ENCODE measurements at regions not wholly inside any gene's neighbourhood (a gene's known extent, or its start where the extent isn't known, plus 50 kb on each side); places are given as distances from the start of the nearest gene placed in this dataset.

- no peak overlapping the region for H2AFZ ChIP-seq (ENCODE audit: low read length)
Measured at GRCh38 chr16:66223176-66223780, 143.2 kb upstream of the CDH5 start.

GRCh38 chr16:66222756-66223155 lies 143.7 kb upstream of the CDH5 start:
- ChIA-PET CTCF (no interaction called here), POLR2A (ENCODE audit: unreplicated experiment) (no interaction called here)
- H4K20me1 ChIP-seq (ENCODE audit: low read length) = no peaks in the 10 kb centered on the region
- BruUV-seq (replicated peaks) = no TSS peak
- no peak overlapping the region for H3K4me2 ChIP-seq (ENCODE audit: low read length)
- H3K79me2 ChIP-seq (ENCODE audit: low read length) = no peaks in the 10 kb centered on the region
- no peak overlapping the region for H3K4me3 ChIP-seq (ENCODE audit: low read length)
- no peak overlapping the region for H3K27ac ChIP-seq (ENCODE audit: low read length)
- ATAC-seq (no peak), DNase-seq (no peak)
- TF ChIP-seq CTCF (conservative IDR thresholded peaks at IDR 0.05; ENCODE audit: low read depth, low read length) (no peak), EZH2 (IDR thresholded peaks at IDR 0.05; ENCODE audit: low read length, unreplicated experiment) (no peak), EZH2phosphoT487 (IDR thresholded peaks at IDR 0.05; ENCODE audit: borderline replicate concordance, low read length) (no peak)
- no peaks in the 10 kb centered on the region for H3K9me3 ChIP-seq (ENCODE audit: low read length)
- no peaks in the 10 kb centered on the region for H3F3A ChIP-seq (ENCODE audit: low read length, unreplicated experiment)
- H3K36me3 ChIP-seq (ENCODE audit: low read depth, low read length) = no peaks in the 10 kb centered on the region
- no peak overlapping the region for H3K9ac ChIP-seq (ENCODE audit: low read length)
- intact Hi-C loops (cut with micrococcal nuclease) = no loop called here
- no peaks in the 10 kb centered on the region for H3K27me3 ChIP-seq (ENCODE audit: low read length)
- H3K9me2 ChIP-seq (replicated peaks; ENCODE audit: low read length) = no peaks in the 10 kb centered on the region
- H2AFZ ChIP-seq (ENCODE audit: low read length) = no peak overlapping the region
- H3K4me1 ChIP-seq (ENCODE audit: insufficient read depth, low read length) = no peaks in the 10 kb centered on the region

More at GRCh38 chr16:66223176-66223780, 143.2 kb upstream of the CDH5 start:
- Histone ChIP-seq H3K36me3 (ENCODE audit: low read depth, low read length) (no peaks in the 10 kb centered on the region), H3K9me2 (replicated peaks; ENCODE audit: low read length) (no peaks in the 10 kb centered on the region), H3K9me3 (ENCODE audit: low read length) (no peaks in the 10 kb centered on the region), H3K27me3 (ENCODE audit: low read length) (no peaks in the 10 kb centered on the region), H3K4me1 (ENCODE audit: insufficient read depth, low read length) (no peaks in the 10 kb centered on the region), H3K4me2 (ENCODE audit: low read length) (no peak overlapping the region), H3K79me2 (ENCODE audit: low read length) (no peaks in the 10 kb centered on the region), H3F3A (ENCODE audit: low read length, unreplicated experiment) (no peaks in the 10 kb centered on the region), H3K4me3 (ENCODE audit: low read length) (no peak overlapping the region), H3K27ac (ENCODE audit: low read length) (no peak overlapping the region), H3K9ac (ENCODE audit: low read length) (no peak overlapping the region), H4K20me1 (ENCODE audit: low read length) (no peaks in the 10 kb centered on the region)
- ChIA-PET POLR2A (ENCODE audit: unreplicated experiment) (no interaction called here), CTCF (no interaction called here)
- intact Hi-C loops (cut with micrococcal nuclease) = no loop called here
- no TSS peak for BruUV-seq (replicated peaks)
- DNase-seq (no peak), ATAC-seq (no peak)
- TF ChIP-seq EZH2phosphoT487 (IDR thresholded peaks at IDR 0.05; ENCODE audit: borderline replicate concordance, low read length) (no peak), EZH2 (IDR thresholded peaks at IDR 0.05; ENCODE audit: low read length, unreplicated experiment) (no peak), CTCF (conservative IDR thresholded peaks at IDR 0.05; ENCODE audit: low read depth, low read length) (no peak)

GRCh38 chr16:66220702-66221101 lies 145.8 kb upstream of the CDH5 start:
- Histone ChIP-seq H3K4me1 (ENCODE audit: insufficient read depth, low read length) (no peaks in the 10 kb centered on the region), H4K20me1 (ENCODE audit: low read length) (no peaks in the 10 kb centered on the region), H3F3A (ENCODE audit: low read length, unreplicated experiment) (no peaks in the 10 kb centered on the region), H3K4me3 (ENCODE audit: low read length) (no peak overlapping the region), H2AFZ (ENCODE audit: low read length) (no peak overlapping the region), H3K79me2 (ENCODE audit: low read length) (no peaks in the 10 kb centered on the region), H3K9ac (ENCODE audit: low read length) (no peak overlapping the region), H3K4me2 (ENCODE audit: low read length) (no peak overlapping the region), H3K36me3 (ENCODE audit: low read depth, low read length) (no peaks in the 10 kb centered on the region), H3K27me3 (ENCODE audit: low read length) (no peaks in the 10 kb centered on the region), H3K27ac (ENCODE audit: low read length) (no peak overlapping the region), H3K9me2 (replicated peaks; ENCODE audit: low read length) (no peaks in the 10 kb centered on the region), H3K9me3 (ENCODE audit: low read length) (no peaks in the 10 kb centered on the region)
- POLR2A ChIA-PET (ENCODE audit: unreplicated experiment) = no interaction called here
- CTCF ChIA-PET = no interaction called here
- TF ChIP-seq CTCF (conservative IDR thresholded peaks at IDR 0.05; ENCODE audit: low read depth, low read length) = no peak
- TF ChIP-seq EZH2 (IDR thresholded peaks at IDR 0.05; ENCODE audit: low read length, unreplicated experiment) = no peak
- TF ChIP-seq EZH2phosphoT487 (IDR thresholded peaks at IDR 0.05; ENCODE audit: borderline replicate concordance, low read length) = no peak
- BruUV-seq (replicated peaks) = no TSS peak
- ATAC-seq (no peak), DNase-seq (no peak)
- intact Hi-C loops (cut with micrococcal nuclease) = no loop called here
